ENCODE measurements at regions not wholly inside any gene's neighbourhood (a gene's known extent, or its start where the extent isn't known, plus 50 kb on each side); places are given as distances from the start of the nearest gene placed in this dataset.

DNA sequence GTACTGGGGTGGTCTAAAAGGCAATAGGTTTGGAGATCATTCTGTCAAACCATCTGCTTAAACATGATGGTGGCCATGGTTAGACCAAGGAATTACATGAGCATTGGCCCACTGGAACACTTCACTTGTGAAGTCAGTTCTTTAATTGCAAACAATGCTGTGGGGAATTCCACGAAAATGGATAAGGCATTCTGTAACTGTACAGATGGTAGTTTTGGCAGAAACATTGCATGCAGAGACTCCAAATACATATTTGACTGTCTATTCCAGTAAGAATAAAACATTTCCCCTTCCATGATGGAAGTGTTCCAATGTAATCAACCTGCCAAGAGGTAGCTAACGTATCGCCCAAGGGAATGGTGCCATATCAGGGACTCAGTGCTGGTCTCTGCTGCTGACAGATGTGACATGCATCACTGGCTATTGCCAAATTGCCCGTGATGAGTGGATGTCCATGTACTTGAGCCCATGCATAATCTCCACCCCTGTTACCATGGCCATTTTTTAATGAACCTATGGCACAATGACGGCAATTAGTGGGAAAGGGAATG lies 417.9 kb downstream of the CDH7 start:
- no peaks in the 10 kb centered on the region for H3K27me3 ChIP-seq (replicated peaks in 1 of 4; ENCODE audit: control insufficient read depth in 3 of 4, extremely low read depth in 1 of 4, insufficient read depth in 3 of 4, low read length in 3 of 4)
- H2BK120ac ChIP-seq (replicated peaks; ENCODE audit: low read depth, low read length) = no peak overlapping the region
- H3K4ac ChIP-seq (replicated peaks; ENCODE audit: insufficient read length, low read depth, low read length) = no peak overlapping the region
- no peak overlapping the region for H2BK15ac ChIP-seq (ENCODE audit: low read length)
- no peaks in the 10 kb centered on the region for H3K79me1 ChIP-seq (ENCODE audit: low read depth, low read length)
- ChIA-PET CTCF (ENCODE audit: partially characterized antibody) (no interaction called here), POLR2A (ENCODE audit: partially characterized antibody) (no interaction called here)
- DNase-seq (ENCODE audit: low read depth in 1 of 2, low spot score in 2 of 2) = no peak
- no peaks in the 10 kb centered on the region for H3K23me2 ChIP-seq (ENCODE audit: low read depth, low read length)
- no peak overlapping the region for H2AFZ ChIP-seq (ENCODE audit: low read length)
- no peak for TF ChIP-seq CTBP2 (IDR thresholded peaks at IDR 0.05; ENCODE audit: borderline replicate concordance, insufficient read depth, insufficient read length, low read length)
- no peak for TF ChIP-seq TBP (IDR thresholded peaks at IDR 0.05; ENCODE audit: low read depth, low read length)
- TF ChIP-seq EZH2 (IDR thresholded peaks at IDR 0.05; ENCODE audit: low read depth, low read length, severe bottlenecking) = no peak
- no peak for TF ChIP-seq BCL11A (IDR thresholded peaks at IDR 0.05; ENCODE audit: low read depth in 2 of 2, low read length in 2 of 2)
- TF ChIP-seq RBBP5 (IDR thresholded peaks at IDR 0.05; ENCODE audit: borderline replicate concordance, low read depth, low read length) = no peak
- H3K18ac ChIP-seq (ENCODE audit: extremely low read depth, low read length) = no peak overlapping the region
- H3K4me1 ChIP-seq (replicated peaks in 1 of 4; ENCODE audit: control insufficient read depth in 3 of 4, insufficient read depth in 4 of 4, low read length in 3 of 4) = no peaks in the 10 kb centered on the region
- 92% methylated on average over 5 of the region's 5 CpGs; no CpG with 5 or more reads in 1 of the 2 experiments for WGBS, 2 experiments (ENCODE audit: extremely low coverage in 1 of 2, insufficient coverage in 1 of 2, insufficient read length in 1 of 2, insufficient replicate concordance in 2 of 2, low coverage in 1 of 2, low lambda C conversion rate in 2 of 2, missing lambda C conversion rate in 1 of 2)
- H4K5ac ChIP-seq (ENCODE audit: insufficient read length, low read depth, low read length) = no peak overlapping the region
- no peak overlapping the region for H3K14ac ChIP-seq (ENCODE audit: insufficient read length)
- H4K8ac ChIP-seq (ENCODE audit: extremely low read depth, insufficient read depth, low read length) = no peak overlapping the region; the same call in 1 of the 2 replicates
- H3K9ac ChIP-seq (replicated peaks in 1 of 4; ENCODE audit: extremely low read depth in 1 of 4, low read depth in 3 of 4, low read length in 3 of 4) = no peak overlapping the region
- no peak overlapping the region for H2AK5ac ChIP-seq (ENCODE audit: low read depth, low read length)
- no peak overlapping the region for H2BK20ac ChIP-seq (ENCODE audit: low read length)
- H3K56ac ChIP-seq (replicated peaks; ENCODE audit: insufficient read length, low read depth, low read length) = no peak overlapping the region
- H3K36me3 ChIP-seq (ENCODE audit: control insufficient read depth in 2 of 4, insufficient read depth in 4 of 4, low read length in 3 of 4) = no peaks in the 10 kb centered on the region
- FAIRE-seq = no peak
- H2BK12ac ChIP-seq (ENCODE audit: low read depth, low read length) = no peak overlapping the region
- H3K4me2 ChIP-seq (ENCODE audit: insufficient read depth in 1 of 2, low read depth in 2 of 2, low read length in 2 of 2) = no peak overlapping the region
- H2BK5ac ChIP-seq (ENCODE audit: low read depth, low read length) = no peak overlapping the region
- no peaks in the 10 kb centered on the region for H3K9me3 ChIP-seq (ENCODE audit: insufficient read depth in 2 of 2, low read depth in 1 of 2, low read length in 1 of 2)
- H4K20me1 ChIP-seq (replicated peaks in 1 of 2; ENCODE audit: control insufficient read depth in 1 of 2, insufficient read depth in 2 of 2, low read length in 2 of 2) = no peaks in the 10 kb centered on the region
- H3K79me2 ChIP-seq (ENCODE audit: control insufficient read depth in 1 of 2, insufficient read depth in 2 of 2, low read length in 2 of 2) = no peaks in the 10 kb centered on the region
- no peak overlapping the region for H3K27ac ChIP-seq (ENCODE audit: low read depth, low read length)
- H3K23ac ChIP-seq (ENCODE audit: insufficient read length) = no peak overlapping the region
- no peak overlapping the region for H4K91ac ChIP-seq (replicated peaks; ENCODE audit: insufficient read length, low read length)
- H3K4me3 ChIP-seq (ENCODE audit: extremely low read depth in 1 of 4, insufficient read depth in 2 of 4, low read depth in 3 of 4, low read length in 4 of 4) = no peak overlapping the region
